Left forelimb (tissue), 1 donor: ENCODE measurements at regions not wholly inside any gene's neighbourhood (a gene's known extent, or its start where the extent isn't known, plus 50 kb on each side); places are given as distances from the start of the nearest gene placed in this dataset.

Experiments used
- DNase-seq: peaks from one replicate; pipeline ENCODE4 v3.0.0-alpha.2; 2018; ENCODE audit warnings: low spot score

GRCh38 chr17:56648321-56648720 lies 54.8 kb downstream of the NOG start:
- DNase-seq, result no peak

GRCh38 chr17:56648806-56649205 lies 55.3 kb downstream of the NOG start:
- DNase-seq, result no peak

GRCh38 chr17:56652628-56653027 lies 59.1 kb downstream of the NOG start:
- DNase-seq, result no peak

GRCh38 chr17:56653877-56654276 lies 60.4 kb downstream of the NOG start:
- no peak for DNase-seq

- DNase-seq, result no peak
Measured at GRCh38 chr17:56656701-56657327, 63.3 kb downstream of the NOG start.

- no peak for DNase-seq
Measured at GRCh38 chr17:56658648-56659047, 65.1 kb downstream of the NOG start.

GRCh38 chr17:56659622-56660021 lies 66.1 kb downstream of the NOG start:
- no peak for DNase-seq

- DNase-seq, result no peak
Measured at GRCh38 chr17:56661906-56662305, 68.4 kb downstream of the NOG start.

- DNase-seq, result no peak
Measured at GRCh38 chr17:56665864-56666263, 72.4 kb downstream of the NOG start.

- DNase-seq, result no peak
Measured at GRCh38 chr17:56667925-56668458, 74.5 kb downstream of the NOG start.

GRCh38 chr17:56672195-56672594 lies 78.7 kb downstream of the NOG start:
- DNase-seq, result no peak

- DNase-seq, result no peak
Measured at GRCh38 chr17:56674401-56674925, 81.0 kb downstream of the NOG start.

- DNase-seq, result no peak
Measured at GRCh38 chr17:56675876-56676660, 82.6 kb downstream of the NOG start.

- DNase-seq, result no peak
Measured at GRCh38 chr17:56676810-56677209, 83.3 kb downstream of the NOG start.

GRCh38 chr17:56678249-56679114 lies 85.0 kb downstream of the NOG start:
- no peak for DNase-seq

GRCh38 chr17:56679115-56679776 lies 85.7 kb downstream of the NOG start:
- no peak for DNase-seq

- no peak for DNase-seq
Measured at GRCh38 chr17:56679777-56680422, 86.4 kb downstream of the NOG start.

- no peak for DNase-seq
Measured at GRCh38 chr17:56680676-56681075, 87.2 kb downstream of the NOG start.

- no peak for DNase-seq
Measured at GRCh38 chr17:56681561-56682266, 88.2 kb downstream of the NOG start.

GRCh38 chr17:56688151-56688550 lies 94.7 kb downstream of the NOG start:
- no peak for DNase-seq
